Hippocampal formation (tissue), 2 donors: ENCODE measurements at regions not wholly inside any gene's neighbourhood (a gene's known extent, or its start where the extent isn't known, plus 50 kb on each side); places are given as distances from the start of the nearest gene placed in this dataset.

Experiments used
- DNase-seq, 2 donors: peaks; one replicate each; lab custom pipeline; 2025; lab: John Stamatoyannopoulos, UW

DNA sequence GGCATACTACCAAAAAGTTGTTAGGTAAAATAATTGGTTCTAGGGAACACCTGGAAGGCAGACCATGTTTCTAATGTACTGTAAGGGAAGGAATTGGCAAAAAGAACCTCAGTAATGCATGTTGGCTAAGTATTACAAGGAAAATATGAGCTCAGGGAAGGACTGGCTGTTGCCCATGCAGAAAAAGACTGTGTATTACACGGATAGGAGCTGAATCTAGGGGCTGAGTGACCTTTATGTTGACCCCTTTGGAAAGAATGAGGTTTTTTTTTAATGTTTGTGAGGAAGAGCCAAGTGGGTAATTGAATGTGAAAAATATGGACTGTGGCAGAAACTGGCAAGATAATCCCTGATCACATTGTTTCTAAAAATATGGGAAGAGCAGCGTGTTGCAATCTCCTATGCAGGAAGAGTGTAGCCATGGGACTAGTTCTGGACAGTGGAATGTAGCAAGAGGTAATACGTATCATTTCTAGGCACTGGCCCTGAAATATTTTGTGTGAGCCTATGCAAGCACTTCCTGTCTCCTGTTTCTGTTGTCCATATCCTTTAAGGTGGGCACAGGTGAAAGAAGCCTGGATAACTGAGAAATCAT, 95.1 kb upstream of the CNTNAP4 start:
- DNase-seq: no peak

DNA sequence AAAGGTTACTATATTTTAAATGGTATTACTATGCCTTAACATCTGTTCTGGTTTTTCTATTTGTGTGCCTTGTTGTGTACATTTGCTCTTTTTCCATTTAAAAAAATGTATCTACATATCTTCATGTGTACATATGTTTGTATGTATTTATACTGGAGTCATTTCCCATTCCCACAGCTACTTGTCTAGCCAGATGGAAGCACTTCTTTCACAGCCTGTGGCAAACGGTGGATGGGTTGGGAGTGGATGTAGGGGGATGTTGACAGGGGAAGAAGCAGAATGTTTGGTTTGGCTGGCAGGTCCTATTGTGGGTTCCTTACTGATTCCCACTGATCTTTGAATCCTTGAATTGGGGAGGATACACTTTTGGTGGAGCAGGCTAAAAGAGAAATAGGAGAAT, 93.6 kb upstream of the CNTNAP4 start:
- DNase-seq: no peak

DNA sequence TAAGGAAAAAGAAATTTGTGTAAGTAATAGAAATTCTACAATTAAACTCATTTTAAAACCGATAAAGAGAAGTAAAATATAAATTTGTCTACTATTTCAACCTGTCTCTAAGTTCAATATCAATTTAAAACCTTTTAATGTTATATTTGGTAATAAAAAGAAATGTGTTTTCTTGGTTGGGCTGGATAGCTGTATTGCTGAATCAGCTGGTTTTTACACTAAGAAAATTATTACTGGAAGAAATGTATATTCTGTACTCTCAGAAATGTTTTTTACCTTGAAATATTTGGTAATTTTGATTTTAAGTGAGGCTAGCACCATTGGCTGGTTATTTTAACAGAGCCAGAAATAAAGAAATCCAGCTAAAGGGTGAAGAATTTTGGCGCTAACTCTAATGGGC, 87.1 kb upstream of the CNTNAP4 start:
- DNase-seq: no peak

DNA sequence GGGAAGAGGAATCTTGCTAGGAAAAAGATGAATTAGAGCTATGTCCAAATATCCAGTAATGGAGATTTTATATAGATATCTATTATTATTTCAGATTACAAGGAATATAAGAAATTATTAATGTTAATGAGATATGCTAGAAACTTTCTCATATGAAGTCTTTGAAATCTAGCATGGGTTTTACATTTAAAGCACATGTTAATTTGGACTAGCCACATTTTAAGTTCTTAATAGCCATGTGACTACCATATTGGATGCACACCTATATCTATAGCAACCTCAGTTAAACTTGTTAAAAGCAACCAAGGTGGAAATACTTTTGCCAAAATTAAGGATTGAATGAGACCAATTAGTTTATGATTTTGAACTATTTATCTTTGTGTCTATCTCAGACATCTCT, 86.7 kb upstream of the CNTNAP4 start:
- no peak for DNase-seq

- no peak for DNase-seq
These were observed 83.1 kb upstream of the CNTNAP4 start for GRCh38 chr16:76193906-76194615.

- no peak for DNase-seq
These were observed 82.6 kb upstream of the CNTNAP4 start for GRCh38 chr16:76194616-76195015.

DNA sequence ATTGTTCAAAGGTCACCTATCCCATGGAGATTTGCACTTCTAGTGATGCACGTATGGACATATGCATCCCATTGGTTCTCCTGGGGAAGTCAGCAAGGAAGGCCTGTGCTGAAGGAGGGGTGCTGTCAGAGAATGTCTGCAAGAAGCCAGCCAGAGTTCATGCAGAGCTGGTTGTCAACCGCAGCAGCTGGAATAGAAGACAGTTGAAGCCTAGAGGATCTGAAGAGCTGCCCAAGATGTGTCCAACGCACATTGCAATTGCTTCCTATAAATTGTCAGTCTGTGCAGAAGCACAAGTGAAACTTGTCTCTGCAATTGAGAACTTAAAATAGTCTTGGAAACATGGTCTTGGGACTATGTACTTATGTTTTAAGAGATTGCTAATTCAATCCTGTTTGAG, 82.1 kb upstream of the CNTNAP4 start:
- no peak for DNase-seq

DNA sequence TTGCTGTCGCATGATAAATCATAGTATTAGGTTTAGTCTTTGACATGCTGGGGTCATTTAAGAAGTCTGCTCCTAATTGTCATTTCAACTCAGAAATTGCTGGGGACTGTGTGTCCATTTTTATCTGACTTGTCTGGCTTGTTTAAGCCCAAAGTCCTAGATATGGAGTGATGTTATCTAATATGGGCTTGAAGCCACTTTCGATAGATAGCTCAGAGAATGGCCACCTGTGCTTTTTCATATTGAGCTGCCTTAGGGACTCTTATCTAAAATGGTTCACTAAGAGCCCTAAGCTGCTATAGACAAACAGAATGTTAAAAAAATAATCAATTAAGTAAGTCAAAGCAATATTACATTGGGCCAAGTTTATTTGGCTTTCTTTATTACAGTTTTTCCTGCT, 81.6 kb upstream of the CNTNAP4 start:
- no peak for DNase-seq

DNA sequence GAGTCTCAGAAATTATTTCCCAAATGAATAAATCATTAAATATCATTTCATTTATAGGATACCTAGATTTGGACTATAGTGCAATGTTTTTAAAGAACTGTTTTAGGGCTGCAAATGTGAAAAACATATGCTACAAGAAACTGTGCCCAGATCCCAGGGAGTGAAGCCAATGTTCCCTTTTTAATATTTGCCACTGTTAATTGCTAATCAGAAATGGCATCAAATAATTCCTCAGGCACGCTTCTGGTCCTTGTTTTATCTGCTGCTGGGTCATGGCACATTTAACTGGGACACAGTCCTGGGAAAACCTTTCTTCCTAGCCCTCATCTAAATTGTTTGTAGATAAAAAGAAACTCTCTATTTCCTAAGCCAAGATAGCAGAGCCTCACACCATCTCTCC, 79.3 kb upstream of the CNTNAP4 start:
- DNase-seq: no peak

- no peak for DNase-seq
These were observed 77.5 kb upstream of the CNTNAP4 start for GRCh38 chr16:76199681-76200220.

DNA sequence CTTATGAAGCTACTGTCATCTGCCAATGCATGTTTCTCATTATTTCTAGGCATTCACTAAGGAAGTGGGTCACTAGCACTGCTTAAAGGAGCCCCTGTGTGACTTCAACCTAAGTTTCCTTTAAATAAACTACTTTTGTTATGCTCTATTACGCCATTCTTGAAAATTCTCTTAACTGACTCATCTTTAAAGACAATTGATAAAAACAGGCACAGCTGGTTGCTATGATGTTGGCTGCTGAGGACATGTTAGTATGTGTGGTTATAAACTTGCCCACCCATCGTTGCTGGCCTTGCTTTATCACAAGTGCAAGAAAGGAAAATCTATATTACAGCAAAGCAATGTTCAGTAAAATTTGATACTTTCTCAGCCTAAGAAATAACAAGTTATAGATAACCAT, 75.8 kb upstream of the CNTNAP4 start:
- no peak for DNase-seq

- no peak for DNase-seq
These were observed 73.0 kb upstream of the CNTNAP4 start for GRCh38 chr16:76204249-76204648.

DNA sequence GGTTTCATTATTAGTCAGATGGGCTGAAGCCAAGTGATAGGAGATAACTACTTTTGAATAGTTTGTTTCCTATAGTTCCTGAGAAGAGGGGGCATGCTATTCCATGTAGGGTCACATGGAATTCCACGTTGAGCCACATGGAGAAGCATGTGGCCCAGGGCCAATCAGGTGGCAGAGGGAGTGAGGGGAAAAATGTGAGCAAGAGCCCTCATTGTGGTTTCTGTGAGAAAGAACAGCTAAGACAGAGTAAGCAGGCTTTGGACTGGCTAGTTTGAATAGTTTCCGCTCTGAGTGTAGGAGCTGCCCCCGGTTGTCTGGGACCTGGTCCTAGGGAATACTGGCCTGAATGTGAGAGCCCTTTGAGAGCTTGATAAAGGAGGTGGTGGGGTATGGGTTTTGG, 69.9 kb upstream of the CNTNAP4 start:
- DNase-seq: no peak

- DNase-seq: no peak
These were observed 67.0 kb upstream of the CNTNAP4 start for GRCh38 chr16:76210157-76210556.

DNA sequence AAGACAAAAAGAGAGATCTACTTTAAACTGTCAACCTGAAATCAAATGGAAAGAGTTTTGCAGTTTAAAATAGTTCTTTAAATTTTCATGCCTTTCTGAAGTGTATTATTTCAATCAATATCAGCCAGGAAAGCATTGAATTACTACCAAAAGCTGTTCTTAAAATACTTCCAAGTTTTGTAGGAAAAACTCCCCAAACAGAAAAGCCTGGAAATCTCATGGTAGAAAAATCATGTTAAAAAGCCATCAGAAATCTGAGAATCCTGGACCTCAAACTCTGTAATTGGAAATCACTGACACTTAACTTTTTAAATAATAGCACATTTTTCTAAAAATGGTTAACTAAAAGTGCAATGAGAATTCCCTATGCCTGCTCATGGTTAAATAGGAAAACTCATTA, 63.3 kb upstream of the CNTNAP4 start:
- DNase-seq: no peak

GRCh38 chr16:76214856-76215255, 62.3 kb upstream of the CNTNAP4 start:
- DNase-seq: no peak

- DNase-seq: no peak
These were observed 55.1 kb upstream of the CNTNAP4 start for GRCh38 chr16:76222087-76222486.

GRCh38 chr16:76222853-76223252, 54.3 kb upstream of the CNTNAP4 start:
- no peak for DNase-seq

DNA sequence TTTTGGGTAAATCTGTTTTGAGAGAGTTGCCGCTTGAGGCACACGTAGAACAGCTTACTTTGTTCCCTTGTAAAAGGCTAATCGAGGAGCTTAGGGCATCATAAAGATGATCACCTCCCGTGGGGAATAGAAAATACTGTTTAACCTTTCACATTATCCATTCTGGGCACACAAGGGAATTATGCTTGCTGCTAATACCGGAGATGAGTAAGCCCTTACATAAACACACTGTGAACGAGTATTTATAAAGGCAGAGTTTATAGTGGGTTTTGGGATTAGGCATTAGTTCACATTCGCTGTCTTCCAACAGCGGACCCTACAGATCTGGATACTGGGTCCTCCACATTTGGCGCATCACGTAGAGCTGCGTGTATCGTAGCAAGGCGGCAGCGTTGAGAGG, 51.2 kb upstream of the CNTNAP4 start:
- DNase-seq: no peak

DNA sequence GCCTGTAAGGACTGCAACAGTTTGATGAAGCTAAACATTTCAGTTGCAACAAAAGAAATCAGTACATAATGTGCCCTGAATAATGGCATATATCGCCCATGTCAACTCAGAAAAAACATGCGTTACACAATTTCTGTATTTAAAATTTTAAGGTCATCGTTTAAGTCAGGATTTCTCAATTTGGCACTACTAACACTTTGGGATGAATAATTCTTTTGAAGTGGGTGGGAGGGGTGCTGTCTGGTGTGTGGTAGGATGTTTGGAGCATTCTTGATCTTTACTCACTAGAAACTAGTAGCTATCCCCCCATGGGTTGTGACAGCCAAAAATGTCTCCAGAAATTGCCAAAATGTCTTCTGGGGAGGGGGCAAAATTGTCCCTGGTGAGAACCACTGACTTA, 50.7 kb upstream of the CNTNAP4 start:
- DNase-seq: no peak
